Lung (tissue), 11 donors: ENCODE measurements at regions not wholly inside any gene's neighbourhood (a gene's known extent, or its start where the extent isn't known, plus 50 kb on each side); places are given as distances from the start of the nearest gene placed in this dataset.

ENCODE experiments used
- ATAC-seq: fragments of 200-7000 bp; cut with Tn5 transposase; one replicate; pipeline ENCODE4 v1.9.1; 2020; ENCODE audit warnings: moderate number of reproducible peaks; ENCODE audit not compliant: insufficient read depth, low FRiP score
- DNase-seq, 3 donors: peaks; one replicate each; pipeline ENCODE4 v3.0.0-alpha.2; 2013 to 2017
- H3K27ac ChIP-seq, 2 donors: one replicate each; pipeline ENCODE4 v1.5.1; 2013; ENCODE audit warnings: mild to moderate bottlenecking in 2 of 2, moderate library complexity in 2 of 2, control low read depth in 1 of 2, inconsistent platforms in 1 of 2, low read depth in 1 of 2, low read length in 1 of 2
- H3K27me3 ChIP-seq, 3 donors: one replicate each; pipeline ENCODE4 v1.5.1; 2013; ENCODE audit warnings: low read length in 2 of 3; ENCODE audit not compliant: control insufficient read depth in 3 of 3, insufficient read depth in 3 of 3
- H3K36me3 ChIP-seq, 4 donors: one replicate each; pipeline ENCODE4 v1.5.1; 2013; ENCODE audit warnings: low read length in 4 of 4, mild to moderate bottlenecking in 1 of 4, moderate library complexity in 1 of 4; ENCODE audit not compliant: control insufficient read depth in 4 of 4, insufficient read depth in 4 of 4
- H3K4me1 ChIP-seq, 5 donors: one replicate each; pipeline ENCODE4 v1.5.1; 2013; ENCODE audit warnings: low read length in 5 of 5, mild to moderate bottlenecking in 2 of 5, moderate library complexity in 1 of 5; ENCODE audit not compliant: control insufficient read depth in 5 of 5, insufficient read depth in 5 of 5
- H3K4me3 ChIP-seq: one replicate; pipeline ENCODE4 v1.5.1; 2013; ENCODE audit warnings: mild to moderate bottlenecking, control low read depth, moderate library complexity
- H3K9ac ChIP-seq, 2 donors: one replicate each; pipeline ENCODE4 v1.5.1; 2013; ENCODE audit warnings: low read length in 2 of 2, control low read depth in 1 of 2; ENCODE audit not compliant: insufficient read depth in 1 of 2
- H3K9me3 ChIP-seq, 4 donors: one replicate each; pipeline ENCODE4 v1.5.1; 2013; ENCODE audit warnings: low read length in 3 of 4, mild to moderate bottlenecking in 1 of 4, moderate library complexity in 1 of 4; ENCODE audit not compliant: control insufficient read depth in 4 of 4, insufficient read depth in 3 of 4
- CTCF ChIP-seq: IDR thresholded peaks from 2 replicates; pipeline ENCODE4 v1.5.1; 2012; ENCODE audit warnings: mild to moderate bottlenecking; ENCODE audit errors: control extremely low read depth, extremely low read depth
- WGBS, 2 donors: extraction: QIAGEN DNeasy Blood & Tissue Kit; methylation state at CpG; one replicate each; pipeline ENCODE4 v1.1.7; 2013; 5-methylcytosine and 5-hydroxymethylcytosine counted together
- donor health status: control.
- donor health status: control.
- donor health status: Bipolar disorder and iron deficiency.
- donor health status: healthy.
- donor health status: DM: yes; HTN: yes; CAD: no.

- Histone ChIP-seq H3K4me1 (peaks cover 0 to 13% (median 0%) of the 10 kb centered on the region in 5 donors), H3K36me3 (no peaks in the 10 kb centered on the region), H3K27ac (no peak overlapping the region), H3K9ac (no peak overlapping the region), H3K9me3 (peaks cover 0 to 4% (median 0%) of the 10 kb centered on the region in 4 donors), H3K4me3 (no peak overlapping the region), H3K27me3 (peaks cover 0 to 31% (median 17%) of the 10 kb centered on the region in 3 donors)
- ATAC-seq (no peak), DNase-seq (no peak)
- 36 to 61% methylated on average over 5 of the region's 5 CpGs for WGBS, 2 donors
- no peak for TF ChIP-seq CTCF
Observed at GRCh38 chrX:39167791-39168190, 366.5 kb downstream of the MID1IP1 start.

GRCh38 chrX:39168609-39169008 lies 367.4 kb downstream of the MID1IP1 start:
- Histone ChIP-seq H3K4me1 (peaks cover 0 to 6% (median 0%) of the 10 kb centered on the region in 5 donors), H3K36me3 (no peaks in the 10 kb centered on the region), H3K9ac (no peak overlapping the region), H3K27me3 (peaks cover 0 to 25% (median 12%) of the 10 kb centered on the region in 3 donors), H3K27ac (no peak overlapping the region), H3K9me3 (peaks cover 0 to 4% (median 0%) of the 10 kb centered on the region in 4 donors), H3K4me3 (no peak overlapping the region)
- DNase-seq, result no peak
- TF ChIP-seq CTCF, result no peak
- WGBS, 2 donors, result 80 to 95% methylated on average over 11 of the region's 11 CpGs
- ATAC-seq, result no peak

GRCh38 chrX:39169976-39170375 lies 368.7 kb downstream of the MID1IP1 start:
- no peaks in the 10 kb centered on the region for H3K36me3 ChIP-seq
- H3K27ac ChIP-seq, result no peak overlapping the region
- H3K9me3 ChIP-seq, result peaks cover 0 to 4% (median 0%) of the 10 kb centered on the region in 4 donors
- H3K9ac ChIP-seq, result no peak overlapping the region
- peaks cover 0 to 17% (median 9%) of the 10 kb centered on the region in 3 donors for H3K27me3 ChIP-seq
- no peak overlapping the region for H3K4me3 ChIP-seq
- TF ChIP-seq CTCF, result no peak
- 33 to 56% methylated on average over 1 of the region's 1 CpG for WGBS, 2 donors
- ATAC-seq, result no peak
- H3K4me1 ChIP-seq, result no peaks in the 10 kb centered on the region
- DNase-seq, result no peak

- TF ChIP-seq CTCF, result no peak
- H3K4me1 ChIP-seq, result no peaks in the 10 kb centered on the region
- H3K4me3 ChIP-seq, result no peak overlapping the region
- H3K27me3 ChIP-seq, result peaks cover 0 to 13% (median 9%) of the 10 kb centered on the region in 3 donors
- no peak for DNase-seq
- ATAC-seq, result no peak
- no peaks in the 10 kb centered on the region for H3K36me3 ChIP-seq
- H3K9me3 ChIP-seq, result peaks cover 0 to 4% (median 0%) of the 10 kb centered on the region in 4 donors
- 72 to 97% methylated on average over 3 of the region's 3 CpGs for WGBS, 2 donors
- H3K27ac ChIP-seq, result no peak overlapping the region
- no peak overlapping the region for H3K9ac ChIP-seq
Observed at GRCh38 chrX:39170464-39170863, 369.2 kb downstream of the MID1IP1 start.
